UCSD-AML1 (cell line): ENCODE measurements at regions not wholly inside any gene's neighbourhood (a gene's known extent, or its start where the extent isn't known, plus 50 kb on each side); places are given as distances from the start of the nearest gene placed in this dataset.
A peak's percentile ranks its signal among the peaks of the same experiment; 100 is the strongest.
"Not testable (repeated sequence)": the region's sequence is repeated elsewhere in the genome, so short reads cannot be mapped to it uniquely, and the experiment has no call there.

ENCODE experiments used
- DNase-seq: peaks from one replicate; lab custom pipeline; 2025; ENCODE audit not compliant: unreplicated experiment; lab: John Stamatoyannopoulos, UW

DNA sequence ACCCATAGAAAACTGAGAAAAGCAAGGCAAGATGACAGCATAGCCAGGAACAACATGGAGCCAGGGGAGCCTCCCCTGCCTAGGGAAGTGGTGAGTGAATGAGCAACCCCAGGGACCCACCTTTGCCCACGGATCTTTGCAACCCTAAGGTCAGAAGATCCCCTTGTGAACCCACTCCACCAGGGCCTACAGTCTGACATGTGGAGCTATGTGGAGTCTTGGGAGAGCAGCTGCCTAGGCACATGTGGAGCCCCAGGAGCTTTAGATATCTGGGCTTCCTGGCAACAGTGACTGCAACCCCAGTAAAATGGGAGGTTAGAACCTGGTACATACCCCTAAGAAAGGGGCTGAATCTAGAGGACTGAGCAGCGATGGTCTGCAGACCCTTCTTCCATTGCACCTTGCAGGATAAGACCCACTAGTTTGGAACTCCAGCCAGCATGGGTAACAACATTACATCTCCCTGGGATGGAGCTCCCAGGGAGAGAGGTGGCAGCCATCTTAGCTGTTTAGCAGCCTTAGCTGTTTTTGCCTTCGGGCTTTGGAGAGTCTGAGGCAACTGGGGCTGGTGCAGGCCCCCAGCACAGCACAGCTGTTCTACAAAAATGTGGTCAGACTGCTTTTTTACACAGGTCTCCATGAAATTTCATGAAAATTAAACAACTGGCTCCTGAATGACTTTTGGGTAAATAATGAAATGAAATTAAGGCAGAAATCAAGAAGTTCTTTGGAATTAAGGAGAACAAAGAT, 104.7 kb upstream of the TRIM2 start:
- DNase-seq = no peak

DNA sequence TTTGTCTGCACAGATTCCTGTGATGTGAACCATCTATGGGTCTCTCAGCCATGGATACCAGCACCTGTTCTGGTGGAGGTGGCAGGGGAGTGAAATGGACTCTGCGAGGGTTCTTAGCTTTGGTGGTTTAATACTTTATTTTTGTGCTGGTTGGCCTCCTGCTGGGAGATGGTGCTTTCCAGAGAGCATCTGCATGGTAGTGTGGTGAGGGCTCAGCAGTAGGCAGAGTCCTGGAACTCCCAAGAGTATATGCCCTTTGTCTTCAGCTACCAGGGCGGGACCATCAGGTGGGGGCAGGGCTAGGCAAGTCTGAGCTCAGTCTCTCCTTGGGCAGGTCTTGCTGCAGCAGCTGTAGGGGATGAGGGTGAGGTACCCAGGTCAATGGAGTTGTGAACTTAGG, 97.5 kb upstream of the TRIM2 start:
- DNase-seq = not testable (repeated sequence)

DNA sequence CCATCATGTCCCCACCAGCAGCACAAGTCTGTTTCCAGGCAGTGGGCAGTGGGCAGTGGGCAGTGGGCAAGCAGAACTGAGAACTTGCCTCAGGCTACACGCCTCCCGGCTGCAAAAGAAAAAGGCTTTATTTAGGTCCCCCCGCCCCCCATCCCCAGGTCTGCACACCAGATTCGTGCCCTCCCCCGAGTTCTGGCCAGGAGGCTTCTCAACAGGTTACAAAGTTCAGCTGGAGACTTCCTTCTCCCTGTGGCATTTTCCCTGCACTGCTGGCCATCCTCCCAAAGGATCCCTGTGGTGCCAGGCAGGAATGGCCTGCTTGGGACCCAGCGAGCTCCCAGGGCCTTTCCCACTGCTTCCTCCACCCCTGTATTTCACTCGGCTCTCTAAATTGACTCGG, 97.0 kb upstream of the TRIM2 start:
- no peak for DNase-seq

DNA sequence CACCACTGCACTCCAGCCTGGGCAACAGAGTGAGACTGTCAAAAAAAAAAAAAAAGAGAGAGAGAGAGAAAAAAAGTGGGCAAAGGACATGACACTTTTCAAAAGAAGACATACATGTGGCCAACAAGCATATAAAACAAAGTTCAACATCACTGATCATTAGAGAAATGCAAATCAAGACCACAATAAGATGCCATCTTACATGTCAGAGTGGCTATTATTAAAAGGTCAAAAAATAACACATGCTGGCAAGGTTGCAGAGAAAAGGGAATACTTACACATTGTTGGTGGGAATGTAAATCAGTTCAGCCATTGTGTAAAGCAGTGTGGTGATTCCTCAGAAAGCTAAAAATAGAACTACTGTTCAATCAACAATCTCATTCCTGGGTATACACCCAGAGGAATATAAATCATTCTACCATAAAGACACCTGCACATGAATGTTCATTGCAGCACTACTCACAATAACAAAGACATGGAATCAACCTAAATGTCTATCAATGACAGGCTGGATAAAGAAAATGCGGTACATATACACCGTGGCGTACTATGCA, 94.9 kb upstream of the TRIM2 start:
- no peak for DNase-seq

DNA sequence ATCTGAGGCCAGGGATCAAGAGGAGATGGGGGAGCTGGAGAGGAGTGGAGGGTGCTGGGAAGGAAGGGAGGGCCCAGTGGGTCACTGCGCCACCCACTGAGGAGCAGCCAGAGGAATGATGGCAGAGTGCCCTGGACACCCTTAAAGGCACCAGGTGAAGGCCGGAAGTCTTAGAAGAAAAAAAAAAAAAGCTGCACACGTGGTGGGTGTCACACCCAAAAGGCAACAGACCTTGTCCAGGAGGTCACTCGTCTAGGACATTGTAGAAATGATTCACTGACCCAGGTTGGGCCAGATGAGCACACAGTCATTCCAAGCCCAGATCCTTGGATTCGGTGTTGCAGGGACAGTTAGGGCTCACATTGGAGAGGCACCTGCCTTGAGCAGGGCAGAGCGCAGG, 93.5 kb upstream of the TRIM2 start:
- DNase-seq = no peak

DNA sequence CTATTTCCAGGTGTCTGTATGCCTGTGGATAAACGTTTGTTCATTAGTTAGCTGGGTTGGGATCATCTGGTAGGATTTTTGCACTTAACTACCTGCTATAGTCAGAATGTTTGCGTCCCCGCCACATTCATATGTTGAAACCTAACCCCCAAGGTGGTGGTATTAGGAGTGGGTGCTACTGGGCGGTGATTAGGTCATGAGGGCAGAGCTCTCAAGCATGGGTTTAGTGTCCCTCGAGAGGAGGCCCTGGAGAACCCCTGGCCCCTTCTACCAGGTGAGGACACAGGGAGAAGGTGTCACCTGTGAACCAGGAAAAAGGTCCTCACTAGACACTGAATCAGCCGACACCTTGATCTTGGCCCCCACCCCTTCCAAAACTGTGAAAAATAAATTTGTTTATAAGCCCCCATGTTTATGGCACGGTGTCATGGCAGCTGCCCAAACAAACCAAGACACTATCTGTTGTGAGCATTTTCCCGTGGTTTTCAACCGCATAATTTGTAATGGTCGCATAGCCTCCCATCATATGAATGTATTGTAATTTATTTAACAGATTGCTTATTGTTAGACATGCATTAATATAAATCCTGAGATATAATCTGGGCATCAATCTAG, 92.7 kb upstream of the TRIM2 start:
- no peak for DNase-seq

DNA sequence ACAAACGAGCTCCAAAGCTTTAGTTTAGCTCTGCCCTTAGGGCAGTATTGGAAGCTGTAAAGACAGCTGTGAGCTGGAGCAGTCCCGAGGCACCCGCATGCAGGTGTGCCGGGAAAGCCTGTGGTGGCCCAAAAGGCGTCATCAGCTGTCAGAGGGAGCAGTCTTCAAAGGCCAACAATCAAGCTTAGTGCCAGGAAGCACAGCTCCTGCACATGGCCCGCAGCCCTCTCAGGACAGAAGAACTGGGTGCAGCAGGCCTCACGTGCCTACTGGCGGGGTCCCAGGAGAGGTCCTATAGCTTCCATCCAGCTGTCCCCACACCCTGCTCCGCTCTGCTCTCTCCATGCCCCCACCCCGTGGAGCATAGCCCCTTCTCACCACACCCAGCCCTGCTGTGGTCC, 92.2 kb upstream of the TRIM2 start:
- no peak for DNase-seq

DNA sequence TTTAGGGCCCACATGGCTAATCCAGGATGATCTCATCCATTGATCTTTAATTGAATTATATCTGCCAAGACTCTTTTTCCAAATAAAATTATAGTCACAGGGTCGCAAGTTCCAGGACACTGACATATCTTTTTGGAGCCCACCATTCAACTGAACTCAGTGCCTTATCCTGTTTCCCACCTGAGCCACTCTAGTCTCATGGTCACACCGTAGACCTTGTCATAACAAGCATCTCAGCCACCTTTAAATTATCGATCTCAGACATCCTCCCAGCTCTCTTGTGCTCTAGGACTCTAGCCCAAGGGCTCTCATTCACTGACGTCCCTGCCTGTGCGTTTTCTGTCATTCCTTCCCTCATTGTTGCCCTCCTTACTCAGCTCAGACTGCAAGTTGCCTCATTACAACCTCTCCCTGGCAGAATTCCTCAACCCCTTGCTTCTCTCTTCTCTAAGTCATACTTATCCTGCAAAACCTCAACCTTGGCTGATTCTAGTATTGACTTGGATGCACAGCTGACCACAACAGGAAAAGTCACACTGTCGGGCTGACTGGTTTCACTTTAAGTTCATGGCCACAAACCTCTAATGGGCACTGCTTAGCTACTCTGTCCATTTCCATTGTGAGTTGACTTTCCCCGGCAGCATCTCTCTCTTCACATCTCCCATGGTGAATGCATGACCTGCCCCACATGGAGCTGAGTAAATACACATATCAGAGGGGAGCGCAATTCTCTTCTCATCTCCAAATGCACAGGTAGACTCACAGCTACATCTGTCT, 91.0 kb upstream of the TRIM2 start:
- DNase-seq = no peak

DNA sequence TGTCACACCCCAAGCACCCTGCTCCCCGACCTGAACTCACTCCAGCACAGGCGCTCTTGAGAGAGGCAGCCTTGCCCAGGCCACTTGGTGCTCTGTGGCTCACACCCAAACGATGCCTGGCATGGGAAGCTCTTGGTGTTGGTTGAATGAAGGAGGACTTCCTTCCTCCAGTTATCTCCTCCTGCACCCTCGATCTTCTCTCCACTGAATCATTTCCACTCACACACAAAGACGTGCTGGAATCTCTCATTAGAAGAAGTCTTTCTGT, 90.5 kb upstream of the TRIM2 start:
- peak; percentile 39 for DNase-seq

DNA sequence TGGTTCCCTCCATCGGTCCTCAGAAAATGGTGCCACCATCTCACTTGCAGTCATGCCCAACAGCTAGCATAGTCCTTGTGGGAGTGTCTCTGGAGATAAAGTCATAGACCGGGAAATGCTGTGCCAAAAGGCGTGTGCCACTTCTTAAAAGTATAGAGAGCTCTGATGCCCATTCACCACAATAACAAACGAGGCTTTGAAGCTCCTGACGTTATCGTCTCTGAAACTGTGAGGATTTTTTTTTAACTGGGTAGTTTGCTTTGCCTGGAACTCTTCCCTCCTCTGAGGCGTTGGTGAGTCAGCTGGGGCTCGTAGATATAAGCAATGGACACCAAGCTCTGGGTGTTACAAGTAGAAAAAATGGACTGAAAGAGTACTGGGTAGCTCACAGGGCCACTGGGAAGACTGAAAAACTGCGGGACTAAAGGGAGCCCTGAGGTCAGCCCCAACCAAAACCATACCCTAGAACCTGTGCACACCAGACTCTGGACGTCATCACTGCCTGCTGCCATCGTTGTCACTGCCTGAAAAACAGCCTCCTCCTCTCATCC, 89.4 kb upstream of the TRIM2 start:
- no peak for DNase-seq

DNA sequence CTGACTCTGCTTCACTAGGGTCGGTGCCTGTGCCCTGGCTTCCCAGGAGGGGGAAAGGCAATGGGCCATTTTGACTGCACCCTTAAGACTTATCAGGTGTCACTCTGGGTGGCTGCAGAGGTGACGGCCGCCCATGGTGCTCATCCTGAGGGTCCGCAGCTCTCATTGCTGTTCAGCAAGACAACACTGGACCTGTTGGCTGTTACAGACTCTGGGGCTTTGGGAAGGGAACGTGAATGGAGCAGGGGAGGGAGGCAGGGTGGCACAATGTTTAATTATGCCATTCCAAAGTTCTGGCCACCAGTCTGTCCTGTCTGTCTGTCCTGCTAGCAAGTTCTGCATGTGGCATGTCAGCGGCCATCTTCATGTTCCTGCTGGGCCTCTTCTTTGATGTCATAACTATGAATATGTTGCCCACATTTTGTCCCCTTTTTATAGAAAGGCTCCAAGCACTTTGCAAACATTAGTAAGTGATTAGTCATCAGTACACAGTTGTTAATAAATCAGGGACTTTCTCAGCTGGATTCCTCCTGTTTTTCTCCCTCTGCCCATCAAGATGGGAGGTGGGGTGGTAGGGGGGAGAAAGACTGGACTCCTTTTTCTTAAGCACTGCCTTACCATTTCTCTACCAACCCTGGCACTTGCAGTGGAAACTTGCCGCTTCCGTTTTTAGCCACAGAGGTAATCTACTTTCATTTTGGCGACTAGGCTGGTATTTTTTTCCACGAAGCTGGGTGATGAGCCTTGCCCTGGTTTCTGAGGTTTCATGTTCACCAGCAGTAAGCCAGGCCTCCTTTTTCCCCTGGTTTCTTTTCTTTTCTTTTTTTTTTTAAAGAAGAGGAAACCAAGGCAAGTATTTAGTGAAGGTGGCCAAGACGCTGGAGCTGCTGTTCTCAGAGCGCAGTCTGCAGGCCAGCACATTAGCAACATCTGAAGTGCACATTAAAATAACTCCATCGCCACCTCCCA, 88.6 kb upstream of the TRIM2 start:
- DNase-seq = peak; percentile 21

DNA sequence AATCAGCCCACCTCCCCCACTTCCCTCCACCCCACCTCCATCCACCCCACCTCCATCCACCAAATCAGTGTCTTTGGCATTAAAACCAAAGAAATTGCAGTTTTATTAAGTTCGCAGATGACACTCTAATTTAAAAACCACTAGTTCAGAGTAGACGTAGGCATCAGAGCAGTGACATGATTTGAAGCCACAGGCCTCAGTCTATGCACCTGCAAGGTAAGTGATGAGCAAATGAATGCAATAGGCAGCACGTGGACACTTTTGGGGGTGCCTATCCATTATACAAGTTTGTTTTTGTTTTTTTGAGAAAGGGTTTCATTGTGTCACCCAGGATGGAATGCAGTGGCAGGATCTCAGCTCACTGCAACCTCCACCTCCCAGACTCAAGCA, 88.0 kb upstream of the TRIM2 start:
- no peak for DNase-seq

DNA sequence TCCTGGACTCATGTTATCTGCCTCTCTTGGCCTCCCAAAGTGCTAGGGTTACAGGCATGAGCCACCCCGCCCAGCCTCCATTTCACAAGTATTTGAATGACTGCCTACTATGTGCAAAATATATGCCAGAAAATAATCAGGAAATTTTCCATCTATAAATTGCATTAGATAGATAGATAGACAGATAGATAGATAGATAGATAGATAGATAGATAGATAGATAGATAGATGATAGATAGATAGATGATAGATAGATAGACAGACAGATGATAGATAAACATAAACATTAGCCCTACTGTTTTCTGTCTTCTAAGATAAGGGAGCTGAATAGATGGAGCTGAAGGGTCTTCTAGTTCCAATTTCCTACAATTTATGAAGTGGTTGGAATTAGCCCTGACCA, 87.4 kb upstream of the TRIM2 start:
- DNase-seq = no peak

DNA sequence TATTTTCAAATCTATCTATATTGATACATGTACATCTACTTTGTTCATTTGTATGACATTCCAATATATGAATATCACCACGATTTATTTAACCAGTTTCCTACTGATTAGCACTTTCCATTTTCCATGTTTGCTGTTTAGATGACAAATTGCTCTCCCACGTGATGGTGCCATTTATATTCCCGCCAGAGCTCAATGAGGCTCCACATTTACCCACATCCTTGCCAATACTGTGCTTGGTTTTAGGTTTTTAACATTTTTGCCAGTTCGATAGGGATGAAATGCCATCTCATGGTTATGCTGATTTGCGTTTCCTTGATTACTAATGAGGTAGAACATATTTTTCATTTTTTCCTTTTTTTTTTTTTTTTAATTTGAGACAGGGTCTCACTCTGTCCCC, 86.7 kb upstream of the TRIM2 start:
- no peak for DNase-seq

DNA sequence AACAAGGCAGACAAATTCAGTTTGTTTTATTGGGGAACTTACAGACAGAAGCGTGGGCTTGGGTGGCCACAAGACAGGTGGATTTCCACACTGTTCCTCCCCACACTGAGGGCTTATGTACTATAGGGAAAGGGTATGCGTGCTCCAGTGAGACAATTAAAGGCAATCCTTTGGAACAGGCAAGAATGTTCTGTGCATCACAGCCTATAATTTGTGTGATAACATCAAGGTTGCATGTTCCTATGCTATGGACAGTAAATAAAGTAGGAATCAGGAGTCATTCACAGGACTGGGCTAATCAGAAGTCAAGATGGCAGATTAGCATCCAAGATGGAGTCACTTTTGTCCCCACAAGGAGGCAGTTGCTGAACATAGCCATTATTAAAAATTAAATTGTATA, 84.6 kb upstream of the TRIM2 start:
- no peak for DNase-seq

DNA sequence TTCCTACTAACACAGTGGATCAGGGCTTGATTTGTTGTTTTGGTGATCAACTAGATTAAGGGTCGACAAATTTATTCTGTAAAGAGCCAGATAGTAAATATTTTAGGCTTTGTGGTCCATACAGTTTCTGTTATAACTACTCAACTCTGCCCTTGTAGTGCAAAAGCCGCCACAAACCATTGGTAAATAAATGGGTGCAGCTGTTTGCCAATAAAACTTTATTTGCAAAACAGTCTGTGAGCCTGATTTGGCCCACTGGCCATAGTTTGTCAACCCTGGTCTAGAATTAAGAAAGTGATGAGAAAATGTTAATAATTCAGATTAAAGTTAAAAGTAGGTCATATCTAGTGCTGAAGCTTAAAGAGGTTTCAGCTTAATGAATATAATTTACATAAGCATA, 84.0 kb upstream of the TRIM2 start:
- no peak for DNase-seq

DNA sequence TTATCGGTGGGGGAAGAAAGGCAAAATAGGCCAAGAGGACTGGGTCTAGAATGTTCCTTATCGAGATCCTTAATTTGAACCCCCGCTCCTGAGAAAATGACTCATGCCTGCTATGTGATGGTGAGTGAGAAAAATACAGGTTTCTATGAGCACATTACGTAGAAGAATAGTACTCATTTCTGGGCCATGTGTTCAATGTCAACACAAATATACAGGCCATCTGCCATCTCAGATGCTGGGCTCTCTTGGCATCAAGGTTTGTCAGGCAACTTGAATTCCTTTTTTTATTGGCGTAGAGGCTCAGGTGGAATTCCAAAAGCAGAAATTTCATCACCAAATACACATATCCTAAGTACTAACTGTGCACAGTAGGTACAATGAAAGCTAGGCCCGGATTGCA, 81.4 kb upstream of the TRIM2 start:
- DNase-seq = no peak

DNA sequence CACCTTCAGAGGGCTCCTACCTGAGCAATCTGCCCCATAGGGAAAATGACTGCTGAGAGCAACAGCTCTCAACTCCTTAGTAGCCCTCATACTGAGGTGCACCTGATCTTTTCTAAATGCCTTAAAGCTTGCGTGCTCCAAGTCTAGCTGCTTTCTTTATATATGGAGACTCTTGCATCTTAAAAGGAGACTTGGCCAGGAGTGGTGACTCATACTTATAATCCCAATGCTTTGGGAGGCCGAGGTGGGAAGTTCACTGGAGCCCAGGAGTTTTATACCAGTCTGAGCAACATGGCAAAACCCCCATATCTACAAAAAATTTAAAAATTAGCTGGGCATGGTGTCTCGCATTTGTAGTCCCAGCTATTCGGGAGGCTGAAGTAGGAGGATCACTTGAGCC, 78.1 kb upstream of the TRIM2 start:
- DNase-seq = no peak

DNA sequence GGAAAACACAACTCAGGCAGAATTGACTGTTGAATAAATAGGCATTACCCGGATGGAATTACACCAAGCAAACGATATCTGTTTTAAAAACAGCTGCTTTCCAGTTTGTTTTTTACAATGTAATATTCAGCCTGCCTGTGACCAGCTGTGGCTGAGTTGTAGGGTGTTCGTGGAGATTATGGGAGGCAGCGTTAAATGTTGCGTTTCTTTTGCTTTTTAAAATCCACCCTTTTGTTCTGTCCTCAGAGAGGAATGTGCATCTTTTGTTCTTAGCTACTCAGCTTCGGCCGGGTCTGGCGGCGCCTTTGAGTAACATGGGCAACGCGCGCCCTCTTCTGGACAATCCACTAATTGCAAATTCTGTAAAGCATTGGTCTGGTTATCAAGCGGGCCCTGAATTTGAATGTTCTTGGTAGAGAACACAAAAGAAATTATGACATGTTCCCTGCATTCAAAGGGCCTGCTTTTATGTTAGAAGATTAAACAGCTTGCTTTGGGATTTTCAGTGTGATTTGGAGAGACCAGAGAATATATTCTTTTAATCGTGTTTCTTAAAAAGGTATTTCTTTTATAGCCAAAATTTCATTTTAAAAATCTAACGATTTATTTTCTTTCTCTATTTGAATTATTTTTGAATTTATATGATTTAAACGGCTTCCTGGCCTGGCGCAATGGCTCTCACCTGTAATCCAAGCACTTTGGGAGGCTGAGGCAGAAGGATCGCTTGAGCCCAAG, 76.3 kb upstream of the TRIM2 start:
- peak; percentile 73 for DNase-seq

DNA sequence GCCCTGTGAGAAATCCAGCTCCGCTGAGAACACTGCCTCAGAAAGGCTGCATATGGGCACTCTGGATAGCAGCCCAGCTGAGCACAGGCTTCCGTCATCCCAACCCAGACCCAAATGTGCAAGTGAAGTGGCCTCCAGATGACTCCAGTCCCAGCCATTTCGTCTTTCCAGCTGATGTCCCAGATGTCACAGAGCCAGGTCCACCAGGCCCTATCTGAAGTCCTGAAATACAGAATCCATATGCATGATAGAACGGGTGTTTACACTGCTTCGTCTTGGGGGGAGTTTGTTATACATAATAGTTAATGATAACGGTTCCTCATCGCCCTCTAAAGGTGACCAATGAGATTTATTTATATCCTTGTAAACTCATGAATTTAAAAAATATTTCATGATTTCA, 72.6 kb upstream of the TRIM2 start:
- DNase-seq = no peak
